HG02763 (cell line): ENCODE measurements at regions not wholly inside any gene's neighbourhood (a gene's known extent, or its start where the extent isn't known, plus 50 kb on each side); places are given as distances from the start of the nearest gene placed in this dataset.
"Not testable (repeated sequence)": the region's sequence is repeated elsewhere in the genome, so short reads cannot be mapped to it uniquely, and the experiment has no call there.

Experiments used
- ATAC-seq: cut with Tn5 transposase; IDR thresholded peaks from one replicate; pipeline ENCODE4 v1.9.1; 2021; ENCODE audit warnings: mild to moderate bottlenecking, moderate library complexity; ENCODE audit not compliant: unreplicated experiment

DNA sequence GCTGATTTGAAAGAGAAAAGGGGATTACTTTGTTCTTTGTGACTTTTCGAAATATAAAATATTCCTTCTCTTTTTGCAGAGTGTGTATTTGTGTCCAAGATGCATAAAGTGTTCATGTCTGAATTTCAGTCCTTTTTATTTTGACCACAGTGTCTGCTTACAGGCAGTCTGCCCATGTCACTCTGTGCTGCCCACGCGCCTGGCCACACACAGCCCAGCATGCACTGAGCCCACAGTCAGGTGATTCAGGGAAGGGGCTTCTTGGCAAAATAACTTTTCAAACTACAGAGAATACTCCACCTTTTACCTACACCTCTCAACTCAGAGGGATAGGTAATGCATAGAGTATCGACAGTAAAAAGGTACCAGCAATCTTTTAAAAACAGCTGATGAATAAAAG lies 142.5 kb upstream of the TRPC4 start:
- no peak for ATAC-seq

GRCh38 chr13:38008636-38009035 lies 139.1 kb upstream of the TRPC4 start:
- no peak for ATAC-seq

DNA sequence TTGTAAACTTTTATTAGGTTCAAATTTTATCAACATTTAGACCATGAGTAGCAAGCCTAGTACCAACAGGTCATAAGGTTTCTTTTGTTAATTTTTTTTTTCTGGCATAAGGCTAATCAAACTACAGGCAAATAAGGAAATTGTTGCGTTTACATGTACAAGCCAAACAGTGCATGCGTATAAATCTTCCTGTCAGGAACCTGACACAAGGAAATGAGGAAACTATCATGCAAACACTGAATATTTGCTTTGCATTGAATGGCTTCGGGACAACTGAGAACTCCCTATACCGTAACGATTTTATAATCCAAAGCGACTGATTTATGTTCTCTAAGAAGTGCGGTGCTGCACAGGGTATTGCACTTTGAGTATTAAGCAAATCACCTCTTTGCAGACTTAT lies 133.0 kb upstream of the TRPC4 start:
- ATAC-seq: no peak

GRCh38 chr13:37997641-37998040 lies 128.1 kb upstream of the TRPC4 start:
- ATAC-seq: no peak

DNA sequence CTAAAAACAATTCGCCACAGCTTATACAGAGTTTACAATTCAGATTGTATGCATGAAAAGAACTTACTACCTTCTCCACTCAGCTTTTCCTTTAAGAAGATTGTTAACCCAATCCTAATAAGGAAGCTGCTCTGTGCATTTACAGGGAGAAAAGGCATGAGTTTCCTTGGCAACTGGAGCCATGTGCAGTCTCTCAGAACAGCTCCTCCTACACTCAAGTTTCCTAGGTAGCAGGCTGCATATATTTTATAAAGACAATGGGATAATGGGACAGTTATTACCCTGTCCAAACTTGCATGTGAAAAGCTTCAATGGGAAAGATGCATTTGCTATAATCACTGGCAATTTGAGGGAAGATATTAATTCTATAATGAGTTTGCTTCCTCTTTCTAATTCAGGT lies 125.5 kb upstream of the TRPC4 start:
- no peak for ATAC-seq

DNA sequence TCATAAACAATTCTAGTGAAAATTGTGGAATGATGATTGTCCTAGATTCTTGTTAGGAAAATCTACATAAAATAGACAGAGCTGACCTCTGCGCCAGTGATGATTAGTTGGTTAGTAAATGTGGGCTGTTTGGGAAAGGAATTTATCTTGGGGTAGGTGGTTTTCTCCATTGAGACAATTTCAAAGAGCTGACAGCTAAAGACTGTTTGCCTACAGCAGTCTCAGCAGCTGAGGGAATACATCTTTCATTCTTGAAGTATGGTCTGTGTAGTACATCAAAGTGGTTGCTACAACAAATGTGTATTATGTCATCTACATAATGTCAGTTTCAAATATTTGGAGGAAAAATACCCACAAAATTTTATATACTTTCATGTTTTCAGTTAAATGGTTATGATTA lies 117.2 kb upstream of the TRPC4 start:
- ATAC-seq: no peak

DNA sequence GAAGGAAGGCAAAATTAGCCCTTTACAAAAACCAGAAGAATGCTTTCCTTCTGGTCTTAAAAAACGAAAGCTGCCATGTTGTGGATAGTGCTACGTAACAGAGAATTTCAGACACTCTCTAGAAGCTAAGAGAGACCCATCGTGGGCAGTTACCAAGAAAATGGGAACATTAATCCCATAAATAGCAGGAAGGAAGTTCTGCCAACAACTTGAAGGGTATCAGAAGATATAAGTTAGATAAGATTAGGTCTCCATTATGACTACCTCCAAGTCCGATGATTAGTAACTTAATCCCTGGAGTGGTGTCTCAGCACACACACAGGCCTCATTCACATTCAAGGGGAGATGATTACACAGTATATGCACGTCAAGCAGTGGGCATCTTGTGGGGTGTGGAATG lies 115.7 kb upstream of the TRPC4 start:
- ATAC-seq: no peak

- no peak for ATAC-seq
These were observed 114.8 kb upstream of the TRPC4 start for GRCh38 chr13:37984357-37984756.

DNA sequence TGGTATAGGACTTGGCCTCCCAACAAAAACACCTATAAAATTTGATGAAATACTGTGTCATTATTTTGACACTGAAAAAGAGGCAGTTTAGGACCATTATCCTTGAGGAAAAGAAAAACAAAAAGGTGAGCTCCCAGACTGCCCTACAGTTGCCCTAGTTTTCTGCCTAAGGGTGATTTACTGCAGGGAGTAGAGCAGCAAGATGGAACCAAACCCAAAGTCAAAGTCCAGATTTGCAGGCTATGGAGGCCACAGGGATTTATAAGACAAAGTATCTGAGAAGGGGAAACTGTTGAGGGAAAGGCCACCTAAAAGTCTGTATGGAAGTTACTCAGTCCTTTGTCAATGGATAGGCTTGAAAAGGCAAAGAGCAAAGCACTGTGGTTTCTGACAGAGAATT lies 112.4 kb upstream of the TRPC4 start:
- no peak for ATAC-seq

DNA sequence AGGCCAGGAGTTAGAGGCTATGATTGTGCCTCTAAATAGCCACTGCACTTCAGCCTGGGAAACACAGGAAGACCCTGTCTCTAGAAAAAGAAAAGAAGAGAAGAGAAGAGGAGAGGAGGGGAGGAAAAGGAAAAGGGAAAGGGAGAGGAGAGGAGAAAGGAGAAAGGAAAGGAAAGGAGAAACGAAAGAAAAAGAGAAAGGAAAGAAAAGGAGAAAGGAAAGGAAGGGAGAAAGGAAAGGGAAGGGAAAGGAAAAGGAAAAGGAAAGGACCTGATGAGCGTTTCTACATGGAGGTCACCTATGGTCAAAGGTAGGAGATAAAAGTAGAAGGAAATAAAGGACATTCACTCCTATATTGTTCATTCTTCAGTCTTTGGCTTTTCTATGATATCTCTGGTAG lies 109.1 kb upstream of the TRPC4 start:
- ATAC-seq: no peak

- ATAC-seq: no peak
These were observed 99.0 kb upstream of the TRPC4 start for GRCh38 chr13:37968555-37968954.

GRCh38 chr13:37966266-37966665 lies 96.7 kb upstream of the TRPC4 start:
- ATAC-seq: no peak

DNA sequence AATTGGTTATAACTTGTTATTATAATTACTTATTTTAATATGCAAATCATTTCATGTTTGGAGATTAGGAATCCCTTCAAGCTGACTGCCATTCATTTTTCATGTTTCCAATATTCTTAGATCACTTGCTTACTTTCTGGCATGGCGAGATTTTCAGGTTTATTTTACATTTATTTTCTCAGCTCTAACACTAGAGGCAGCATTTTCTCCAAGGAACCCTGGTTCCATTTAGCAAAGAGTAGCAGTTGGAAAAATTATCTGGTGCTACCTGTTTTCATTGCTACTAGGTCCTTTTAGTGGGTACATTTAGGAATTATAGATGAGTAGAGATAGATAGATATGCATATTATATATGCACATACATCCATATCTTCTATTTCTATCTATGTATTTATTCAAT lies 90.9 kb upstream of the TRPC4 start:
- no peak for ATAC-seq

GRCh38 chr13:37959284-37959683 lies 89.7 kb upstream of the TRPC4 start:
- ATAC-seq: no peak

DNA sequence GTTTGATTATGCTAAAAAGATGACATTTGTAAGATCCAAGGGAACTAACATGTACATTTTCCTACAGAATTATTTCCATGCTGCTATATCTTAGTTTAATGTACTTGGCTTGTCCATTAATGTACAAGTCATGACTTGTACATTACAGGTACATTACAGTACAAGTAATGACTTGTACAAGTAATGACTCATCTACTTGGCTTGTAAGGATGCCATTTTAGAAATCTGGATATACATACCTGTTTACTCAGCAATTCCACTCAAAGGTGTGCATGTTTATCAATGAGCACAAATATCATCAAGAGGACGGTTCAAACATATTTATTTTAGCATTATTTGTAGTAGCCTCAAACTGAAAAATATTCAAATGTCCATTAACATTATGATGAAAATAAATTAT lies 87.0 kb upstream of the TRPC4 start:
- ATAC-seq: no peak

DNA sequence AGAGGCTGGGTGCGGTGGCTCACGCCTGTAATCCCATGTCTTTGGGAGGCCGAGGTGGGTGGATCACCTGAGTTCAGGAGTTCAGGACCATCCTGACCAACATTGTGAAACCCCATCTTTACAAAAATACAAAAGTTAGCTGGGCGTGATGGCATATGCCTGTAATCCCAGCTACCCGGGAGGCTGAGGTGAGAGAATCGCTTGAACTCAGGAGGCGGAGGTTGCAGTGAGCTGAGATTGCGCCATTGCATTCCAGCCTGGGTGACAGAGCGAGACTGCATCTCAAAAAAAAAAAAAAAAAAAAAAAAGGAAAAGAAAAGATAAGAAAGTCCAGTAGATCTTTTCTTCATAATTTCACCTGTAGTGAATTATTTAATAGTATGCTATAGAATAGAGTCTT lies 85.0 kb upstream of the TRPC4 start:
- not testable (repeated sequence) for ATAC-seq

- no peak for ATAC-seq
These were observed 84.6 kb upstream of the TRPC4 start for GRCh38 chr13:37954191-37954590.

GRCh38 chr13:37953696-37954095 lies 84.1 kb upstream of the TRPC4 start:
- no peak for ATAC-seq

DNA sequence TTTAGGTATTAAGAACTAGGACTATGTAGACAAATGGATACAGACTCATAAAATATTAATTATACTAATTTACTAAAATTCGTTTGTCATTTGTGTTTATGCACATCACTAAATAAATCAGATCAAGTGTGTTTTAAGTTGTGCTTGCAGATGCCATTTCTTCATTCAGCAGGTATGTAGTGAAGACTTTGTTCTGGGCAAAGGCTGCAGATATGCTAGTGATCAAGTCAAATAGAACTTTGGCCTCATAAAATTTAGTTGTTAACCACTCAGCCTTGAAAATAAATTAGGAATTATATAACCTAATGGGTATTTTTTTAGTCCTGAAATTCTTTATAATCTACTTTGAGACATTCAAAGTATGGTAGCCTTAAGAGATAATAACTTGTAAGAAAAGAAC lies 80.4 kb upstream of the TRPC4 start:
- no peak for ATAC-seq

- no peak for ATAC-seq
These were observed 78.0 kb upstream of the TRPC4 start for GRCh38 chr13:37947419-37948140.

GRCh38 chr13:37945651-37946575 lies 76.3 kb upstream of the TRPC4 start:
- ATAC-seq: no peak

DNA sequence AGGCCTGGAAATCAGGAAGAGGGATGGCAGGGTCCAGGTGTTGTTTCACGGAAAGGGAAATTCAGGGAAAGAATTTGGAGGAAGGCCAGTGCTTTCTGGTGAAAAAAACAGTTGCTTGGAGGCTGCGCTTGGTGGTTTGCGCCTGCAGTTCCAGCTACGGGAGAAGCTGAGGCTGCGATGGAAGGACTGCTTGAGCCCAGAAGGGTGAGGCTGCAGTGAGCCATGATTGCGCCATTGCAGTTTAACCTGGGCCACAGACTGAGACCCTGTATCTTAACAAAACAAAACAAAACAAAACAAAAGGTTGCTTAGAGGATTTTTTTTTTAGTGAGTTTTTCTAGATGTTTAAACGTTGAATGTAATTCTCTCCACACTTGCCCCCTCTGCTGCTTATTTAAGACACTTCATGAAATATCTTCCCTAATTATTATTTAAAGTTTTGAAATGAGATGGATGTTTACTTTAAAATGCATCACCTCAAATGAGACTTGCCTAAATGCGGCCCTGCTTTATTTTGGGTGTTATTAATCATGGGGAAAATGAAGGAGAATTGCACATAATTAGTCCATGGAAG lies 75.4 kb upstream of the TRPC4 start:
- no peak for ATAC-seq
